SK-N-SH (cell line): ENCODE measurements at regions not wholly inside any gene's neighbourhood (a gene's known extent, or its start where the extent isn't known, plus 50 kb on each side); places are given as distances from the start of the nearest gene placed in this dataset.

Source experiments
- CTCF ChIP-seq: fragments of 200-600 bp; sonication (generic); IDR thresholded peaks from 2 replicates; pipeline ENCODE4 v1.6.1; 2017; ENCODE audit warnings: antibody characterized with exemption, mild to moderate bottlenecking, moderate library complexity
- IRF3 ChIP-seq: fragments of 150-350 bp; IDR thresholded peaks from 2 replicates; pipeline ENCODE4 v1.6.1; 2016; ENCODE audit warnings: mild to moderate bottlenecking, low read depth, low read length
- NFIC ChIP-seq: IDR thresholded peaks from 2 replicates; pipeline ENCODE4 v1.4.0; 2012; ENCODE audit warnings: borderline replicate concordance
- RAD21 ChIP-seq: IDR thresholded peaks from 2 replicates; pipeline ENCODE4 v1.6.1; 2012; ENCODE audit warnings: mild to moderate bottlenecking, low read length

GRCh38 chr6:144372611-144373594, 87.8 kb downstream of the UTRN start:
- no peak for TF ChIP-seq RAD21
- TF ChIP-seq NFIC, result no peak
- no peak for TF ChIP-seq CTCF
- TF ChIP-seq IRF3, result no peak
